HepG2 (cell line): ENCODE measurements at regions not wholly inside any gene's neighbourhood (a gene's known extent, or its start where the extent isn't known, plus 50 kb on each side); places are given as distances from the start of the nearest gene placed in this dataset.

Experiments
- ATAC-seq: fragments of 200-7000 bp; cut with Tn5 transposase; 3 replicates; pipeline ENCODE4 v1.9.1; 2020; ENCODE audit warnings: mild to moderate bottlenecking, moderate library complexity
- BruUV-seq: library from RNA; stranded (reverse); fragments of 400-500 nt; replicated peaks from 2 replicates; lab custom pipeline; 2021; lab: Mats Ljungman, UMichigan
- CTCF ChIA-PET: fragments of 300-600 bp; formaldehyde crosslinking; extraction: SDS; loops from one replicate; lab custom pipeline; 2021; ENCODE audit warnings: low total read pairs, inconsistent platforms, low intra/inter-chr PET ratio; lab: Yijun Ruan, JAX
- POLR2A ChIA-PET: fragments of 350-600 bp; sonication (Branson Sonifier 250); formaldehyde crosslinking; loops from one replicate; lab custom pipeline; 2020; ENCODE audit warnings: antibody characterized with exemption, inconsistent platforms; lab: Yijun Ruan, JAX
- DNase-seq: peaks from one replicate; pipeline ENCODE4 v3.0.0-alpha.2; 2015; ENCODE audit warnings: low spot score
- FAIRE-seq: peaks from 3 replicates; lab custom pipeline; 2011; peaks lifted over from hg19 to GRCh38; lab: Jason Lieb, UNC
- H2AFZ ChIP-seq: one replicate; pipeline ENCODE4 v1.6.1; 2011; ENCODE audit warnings: low read length, inconsistent platforms
- H3K27ac ChIP-seq: fragments of 300-600 bp; 3 replicates; pipeline ENCODE4 v1.8.0; 2011; ENCODE audit warnings: mixed run types, mild to moderate bottlenecking, mixed read lengths, low read length, inconsistent platforms; ENCODE audit not compliant: insufficient read depth; ENCODE audit errors: extremely low read length
- H3K27me3 ChIP-seq, 2 experiments: fragments of 200-600 bp in 1 of 2; 2 replicates in 1 of 2; 3 replicates in 1 of 2; pipeline versions ENCODE4 v1.6.0 to v1.8.0; 2011; ENCODE audit warnings: low read length in 2 of 2, mild to moderate bottlenecking in 2 of 2, moderate library complexity in 2 of 2, inconsistent platforms in 1 of 2; ENCODE audit not compliant: insufficient read depth in 2 of 2, control insufficient read depth in 1 of 2
- H3K36me3 ChIP-seq, 2 experiments: fragments of 200-600 bp in 1 of 2; replicated peaks in 1 of 2; 2 replicates in 1 of 2; 3 replicates in 1 of 2; pipeline versions ENCODE4 v1.5.1 to v1.8.0; 2011; ENCODE audit warnings: low read length in 2 of 2, inconsistent platforms in 1 of 2; ENCODE audit not compliant: insufficient read depth in 2 of 2, control insufficient read depth in 1 of 2
- H3K4me1 ChIP-seq: 2 replicates; pipeline ENCODE4 v1.5.1; 2012; ENCODE audit warnings: low read length, inconsistent platforms; ENCODE audit not compliant: insufficient read depth
- H3K4me2 ChIP-seq: 2 replicates; pipeline ENCODE4 v1.6.0; 2011; ENCODE audit warnings: low read depth, low read length, inconsistent platforms
- H3K4me3 ChIP-seq, 3 experiments: fragments of 200-600 bp in 1 of 3; sonication (generic), shearing (Covaris generic) in 1 of 3; replicated peaks in 1 of 3; 2 replicates each; pipeline ENCODE4 v1.5.1; 2011 to 2016; ENCODE audit warnings: low read length in 3 of 3, inconsistent platforms in 2 of 3, low read depth in 2 of 3, mild to moderate bottlenecking in 2 of 3, control low read depth in 1 of 3, mixed read lengths in 1 of 3; ENCODE audit not compliant: insufficient read depth in 1 of 3
- H3K79me2 ChIP-seq: one replicate; pipeline ENCODE4 v1.6.1; 2011; ENCODE audit warnings: low read length, inconsistent platforms; ENCODE audit not compliant: insufficient read depth
- H3K9ac ChIP-seq: 2 replicates; pipeline ENCODE4 v1.6.0; 2011; ENCODE audit warnings: mild to moderate bottlenecking, low read depth, low read length, inconsistent platforms; ENCODE audit not compliant: insufficient read depth
- H3K9me3 ChIP-seq: 2 replicates; pipeline ENCODE4 v1.5.1; 2012; ENCODE audit warnings: mild to moderate bottlenecking, low read length
- H4K20me1 ChIP-seq: 2 replicates; pipeline ENCODE4 v1.6.0; 2011; ENCODE audit warnings: inconsistent platforms, mild to moderate bottlenecking, low read length, moderate library complexity; ENCODE audit not compliant: insufficient read depth
- AHDC1 ChIP-seq: sonication (generic); formaldehyde crosslinking; IDR thresholded peaks from 2 replicates; pipeline ENCODE4 v1.5.1; 2020; ENCODE audit warnings: mild to moderate bottlenecking, missing genetic modification reagents, borderline replicate concordance
- ATF3 ChIP-seq: sonication (generic); formaldehyde crosslinking; IDR thresholded peaks from 2 replicates; pipeline ENCODE4 v1.4.0; 2020; ENCODE audit warnings: missing genetic modification reagents
- IRF1 ChIP-seq: sonication (generic); formaldehyde crosslinking; IDR thresholded peaks from 2 replicates; pipeline ENCODE4 v1.4.0; 2020; ENCODE audit warnings: low read depth, mild to moderate bottlenecking, missing genetic modification reagents
- SPEN ChIP-seq: sonication (generic); formaldehyde crosslinking; IDR thresholded peaks from 2 replicates; pipeline ENCODE4 v1.5.1; 2020; ENCODE audit warnings: low read depth, mild to moderate bottlenecking, missing genetic modification reagents
- TEF ChIP-seq: sonication (generic); formaldehyde crosslinking; IDR thresholded peaks from 2 replicates; pipeline ENCODE4 v1.5.0; 2020; ENCODE audit warnings: missing genetic modification reagents
- TOPORS ChIP-seq: sonication (generic); formaldehyde crosslinking; IDR thresholded peaks from 2 replicates; pipeline ENCODE4 v1.8.0; 2023; ENCODE audit warnings: mild to moderate bottlenecking, missing genetic modification reagents
- ZBTB25 ChIP-seq: IDR thresholded peaks from 2 replicates; pipeline ENCODE4 v1.6.1; 2018; ENCODE audit warnings: missing genetic modification reagents
- ZNF569 ChIP-seq: sonication (generic); formaldehyde crosslinking; IDR thresholded peaks from 2 replicates; pipeline ENCODE4 v1.5.0; 2020; ENCODE audit warnings: mild to moderate bottlenecking, missing genetic modification reagents, moderate library complexity, borderline replicate concordance
- ZNF570 ChIP-seq: sonication (generic); formaldehyde crosslinking; IDR thresholded peaks from 2 replicates; pipeline ENCODE4 v1.4.0; 2020; ENCODE audit warnings: mild to moderate bottlenecking, missing genetic modification reagents, borderline replicate concordance
- ZNF737 ChIP-seq: sonication (generic); formaldehyde crosslinking; IDR thresholded peaks from 2 replicates; pipeline ENCODE4 v1.5.0; 2020; ENCODE audit warnings: missing genetic modification reagents, mild to moderate bottlenecking, borderline replicate concordance
- WGBS: methylation state at CpG from one replicate; pipeline ENCODE4 v1.1.6; 2017; ENCODE audit warnings: low lambda C conversion rate; 5-methylcytosine and 5-hydroxymethylcytosine counted together
- in situ Hi-C: cut with HindIII; loops from 2 replicates; pipeline ENCODE4 v1.10.0; 2017; ENCODE audit warnings: low pct_unique_long_range_greater_than_20kb; ENCODE audit not compliant: extremely low pct_ligation_motif_present
- intact Hi-C: fragments of 100-400 bp; cut with micrococcal nuclease; formaldehyde crosslinking; loops from one replicate; pipeline ENCODE4 v1.10.0; 2022; ENCODE audit not compliant: unreplicated experiment

- TF ChIP-seq TEF (CRISPR knock-in tag): no peak
- TF ChIP-seq, all 625 proteins: peak for 0
These were observed 107.6 kb upstream of the APCDD1 start (continued) for GRCh38 chr18:10346749-10347415.

- no peak overlapping the region for H3K27ac ChIP-seq
- POLR2A ChIA-PET: no interaction called here
- no peak overlapping the region for H3K4me2 ChIP-seq
- BruUV-seq: no TSS peak
- no peak for DNase-seq
- no peaks in the 10 kb centered on the region for H4K20me1 ChIP-seq
- H3K9ac ChIP-seq: no peak overlapping the region
- H3K4me1 ChIP-seq: no peaks in the 10 kb centered on the region
- H3K27me3 ChIP-seq: peaks cover 0 to 26% of the 10 kb centered on the region in 2 experiments; a peak in 2 of 5 replicates
- H3K79me2 ChIP-seq: no peaks in the 10 kb centered on the region
- in situ Hi-C loops: no loop called here
- WGBS: 23% methylated on average over 4 of the region's 4 CpGs
- H3K36me3 ChIP-seq: no peaks in the 10 kb centered on the region
- TF ChIP-seq ATF3 (CRISPR knock-in tag) (no peak), IRF1 (CRISPR knock-in tag) (no peak), TOPORS (CRISPR knock-in tag) (no peak), SPEN (CRISPR knock-in tag) (no peak), ZNF737 (CRISPR knock-in tag) (no peak), ZBTB25 (CRISPR knock-in tag) (no peak), ZNF569 (CRISPR knock-in tag) (no peak), AHDC1 (CRISPR knock-in tag) (no peak), ZNF570 (no peak)
- CTCF ChIA-PET: no interaction called here
- ATAC-seq: no peak
- no peak overlapping the region for H2AFZ ChIP-seq
- intact Hi-C loops: no loop called here
- no peaks in the 10 kb centered on the region for H3K9me3 ChIP-seq
- FAIRE-seq: no peak
- H3K4me3 ChIP-seq: no peak overlapping the region
These were observed 104.9 kb upstream of the APCDD1 start for GRCh38 chr18:10349561-10349960.
